ENCODE measurements at regions not wholly inside any gene's neighbourhood (a gene's known extent, or its start where the extent isn't known, plus 50 kb on each side); places are given as distances from the start of the nearest gene placed in this dataset.

DNA sequence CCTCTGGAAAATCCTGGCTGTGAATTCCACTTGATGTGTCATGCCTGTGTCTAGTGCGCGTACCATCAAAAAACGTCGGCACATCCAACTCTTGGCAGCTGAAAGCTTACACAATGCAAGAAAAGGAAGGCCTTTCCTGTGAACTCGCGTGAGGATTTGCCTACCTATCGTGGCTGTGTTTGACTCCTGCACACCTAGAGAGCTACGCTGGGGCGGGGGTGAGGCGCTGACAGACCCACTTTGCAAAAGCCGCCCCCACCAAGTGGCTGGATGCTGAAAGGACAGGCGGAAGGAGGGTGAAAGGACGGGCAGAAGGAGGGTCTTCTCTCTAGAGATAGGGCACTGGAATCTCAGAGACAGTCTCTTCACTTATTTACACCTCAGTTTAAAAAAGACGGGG is 270.1 kb downstream of the EIPR1 start:
- TF ChIP-seq, protein P1, sequence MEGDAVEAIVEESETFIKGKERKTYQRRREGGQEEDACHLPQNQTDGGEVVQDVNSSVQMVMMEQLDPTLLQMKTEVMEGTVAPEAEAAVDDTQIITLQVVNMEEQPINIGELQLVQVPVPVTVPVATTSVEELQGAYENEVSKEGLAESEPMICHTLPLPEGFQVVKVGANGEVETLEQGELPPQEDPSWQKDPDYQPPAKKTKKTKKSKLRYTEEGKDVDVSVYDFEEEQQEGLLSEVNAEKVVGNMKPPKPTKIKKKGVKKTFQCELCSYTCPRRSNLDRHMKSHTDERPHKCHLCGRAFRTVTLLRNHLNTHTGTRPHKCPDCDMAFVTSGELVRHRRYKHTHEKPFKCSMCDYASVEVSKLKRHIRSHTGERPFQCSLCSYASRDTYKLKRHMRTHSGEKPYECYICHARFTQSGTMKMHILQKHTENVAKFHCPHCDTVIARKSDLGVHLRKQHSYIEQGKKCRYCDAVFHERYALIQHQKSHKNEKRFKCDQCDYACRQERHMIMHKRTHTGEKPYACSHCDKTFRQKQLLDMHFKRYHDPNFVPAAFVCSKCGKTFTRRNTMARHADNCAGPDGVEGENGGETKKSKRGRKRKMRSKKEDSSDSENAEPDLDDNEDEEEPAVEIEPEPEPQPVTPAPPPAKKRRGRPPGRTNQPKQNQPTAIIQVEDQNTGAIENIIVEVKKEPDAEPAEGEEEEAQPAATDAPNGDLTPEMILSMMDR (conservative IDR thresholded peaks at IDR 0.05 in 1 of 2, IDR thresholded peaks at IDR 0.05 in 1 of 2; ENCODE audit: extremely low read depth in 1 of 2, insufficient read depth in 1 of 2, low read depth in 1 of 2, low read length in 2 of 2), result no peak
- TF ChIP-seq EZH2 (IDR thresholded peaks at IDR 0.05; ENCODE audit: borderline replicate concordance, low read length), result no peak

All from mammary epithelial cell (primary cell).